HG03159 (cell line): ENCODE measurements at regions not wholly inside any gene's neighbourhood (a gene's known extent, or its start where the extent isn't known, plus 50 kb on each side); places are given as distances from the start of the nearest gene placed in this dataset.
"Not testable (repeated sequence)": the region's sequence is repeated elsewhere in the genome, so short reads cannot be mapped to it uniquely, and the experiment has no call there.

Experiments
- ATAC-seq: cut with Tn5 transposase; IDR thresholded peaks from one replicate; pipeline ENCODE4 v1.9.1; 2021; ENCODE audit warnings: mild to moderate bottlenecking, moderate library complexity; ENCODE audit not compliant: unreplicated experiment

DNA sequence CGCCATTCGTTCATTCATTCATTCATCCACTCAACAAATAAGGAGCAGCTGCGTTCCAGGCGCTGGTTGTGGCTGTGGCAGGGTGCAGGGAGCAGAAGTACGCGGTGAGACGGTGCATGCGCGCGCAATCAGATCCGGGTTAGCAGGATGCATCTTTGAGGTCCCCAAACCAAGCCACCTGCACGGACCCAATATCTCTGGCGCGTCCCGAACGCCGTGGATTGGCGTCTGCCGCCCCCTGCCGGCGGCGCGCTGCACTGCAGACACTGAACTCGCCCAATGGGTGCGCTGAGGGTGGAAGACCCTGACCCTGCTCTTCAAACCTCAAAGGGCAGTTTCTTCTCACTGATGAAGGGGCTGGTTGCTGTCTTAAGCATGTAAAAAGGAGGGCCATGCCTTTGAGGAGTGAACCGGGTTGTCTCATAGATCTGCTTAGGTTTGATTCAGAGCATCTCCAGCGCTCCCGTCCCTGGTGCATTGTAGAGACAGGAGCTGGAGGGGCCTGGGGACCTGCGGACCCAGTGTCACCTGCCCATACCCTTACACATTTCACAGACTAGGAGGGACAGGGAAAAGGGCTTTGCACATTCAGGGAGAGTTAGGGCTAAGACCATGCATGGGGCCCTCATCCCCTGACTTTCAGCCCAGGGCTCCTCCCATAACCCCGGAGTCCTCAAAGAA lies 102.5 kb downstream of the RAMP3 start:
- peak; percentile 88 for ATAC-seq

DNA sequence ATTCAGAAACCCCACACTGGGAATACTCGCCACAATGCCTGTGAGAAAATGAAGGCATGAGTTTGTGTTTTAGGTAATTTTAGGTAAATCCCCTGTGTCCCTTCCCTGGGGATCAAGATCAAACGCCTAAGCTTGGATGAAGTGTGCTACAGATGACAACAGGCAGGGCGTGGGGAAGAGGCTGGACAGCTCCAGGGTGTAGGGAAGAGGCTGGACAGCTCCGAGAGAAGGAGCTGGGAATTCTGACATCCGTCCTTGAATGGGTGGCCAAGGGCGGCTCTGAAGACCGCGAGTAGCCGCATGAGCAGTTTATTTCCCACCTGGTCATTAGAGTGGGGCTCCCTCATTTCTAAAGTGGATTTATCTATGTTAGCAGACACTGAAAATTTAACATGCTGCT lies 109.7 kb downstream of the RAMP3 start:
- ATAC-seq, result no peak

DNA sequence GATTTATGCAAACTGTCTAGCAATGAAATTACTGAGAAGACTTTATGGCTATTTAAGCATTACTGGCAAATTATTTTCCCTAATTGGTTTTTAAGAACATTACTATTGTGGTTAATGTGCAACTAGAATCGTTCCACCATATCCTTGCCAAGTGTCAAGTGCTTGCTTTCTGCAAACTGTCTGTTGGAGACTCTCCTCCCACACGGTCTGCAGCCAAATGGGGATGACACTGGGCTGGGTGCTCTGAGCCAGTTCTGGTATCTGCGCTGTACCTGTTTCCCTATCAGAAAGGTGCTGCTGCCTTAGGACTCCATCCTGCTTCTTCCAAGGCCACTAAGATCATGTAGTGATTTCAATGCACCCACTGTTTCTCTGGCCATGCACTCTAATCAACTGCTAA lies 110.4 kb downstream of the RAMP3 start:
- ATAC-seq, result no peak

DNA sequence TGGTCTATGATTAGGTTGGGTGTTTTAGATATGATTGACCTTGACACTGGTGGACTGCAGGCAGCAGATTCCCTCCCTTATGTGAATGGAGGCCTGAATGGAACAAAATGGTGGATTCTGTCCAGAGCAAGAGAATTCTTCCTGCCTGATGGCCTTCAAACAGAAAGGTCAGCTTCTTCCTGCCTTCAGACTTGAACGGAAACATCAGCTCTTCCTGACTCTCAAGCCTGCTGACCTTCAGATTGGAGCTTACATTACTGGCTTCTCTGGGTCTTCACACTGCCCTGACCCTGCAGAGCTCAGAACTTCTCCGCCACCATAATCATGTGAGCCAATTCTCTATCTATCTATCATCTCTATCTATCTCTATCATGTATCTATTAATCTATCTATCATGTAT lies 111.6 kb downstream of the RAMP3 start:
- ATAC-seq, result no peak

DNA sequence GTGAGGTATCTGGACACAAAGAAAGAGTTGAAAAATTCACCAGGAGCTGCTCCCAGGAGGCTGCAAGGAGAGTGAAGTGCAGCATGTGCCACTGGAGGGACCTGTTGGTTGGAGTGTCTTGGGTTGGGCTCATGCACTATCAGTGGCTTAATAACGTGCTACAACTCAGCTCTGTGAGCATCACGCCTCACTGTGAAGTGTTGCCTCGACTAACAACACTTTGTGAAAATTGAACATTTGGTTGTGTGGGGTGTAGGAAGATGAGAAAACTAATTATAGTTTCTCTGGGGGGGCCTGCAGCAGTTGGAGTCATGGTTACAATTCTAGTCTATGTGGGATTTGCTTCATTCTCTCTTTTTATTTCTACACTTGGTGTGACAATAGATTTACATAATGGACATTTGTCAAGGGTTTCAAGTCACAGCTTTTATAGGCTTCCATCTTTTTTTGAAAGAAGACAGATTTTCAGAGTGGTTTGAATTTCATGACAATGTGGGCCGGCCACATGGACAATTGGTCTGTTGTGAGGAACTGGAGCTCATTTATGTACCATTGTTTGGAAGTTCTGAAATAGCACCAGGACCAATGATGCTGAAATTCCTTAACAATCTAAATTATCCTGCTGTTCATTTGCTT lies 121.3 kb downstream of the RAMP3 start:
- no peak for ATAC-seq

DNA sequence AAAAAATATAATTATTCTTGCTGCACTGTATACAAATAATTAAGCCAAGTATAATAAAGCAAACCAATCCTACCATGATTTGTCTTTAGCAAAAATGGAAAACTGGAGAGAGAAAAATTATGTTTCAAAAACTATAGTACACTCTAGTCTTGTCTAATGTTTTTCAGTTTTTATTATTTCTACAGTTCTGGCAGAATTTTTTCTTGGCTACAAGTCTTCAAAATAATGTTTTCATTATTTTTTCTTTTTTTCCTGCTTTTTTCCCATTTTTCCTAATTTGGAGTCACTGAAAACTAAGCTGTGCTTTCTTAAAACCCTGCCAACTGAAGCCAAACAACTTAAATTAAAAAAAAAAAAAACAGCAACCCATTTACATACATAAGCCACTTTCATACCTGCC lies 132.0 kb downstream of the RAMP3 start:
- ATAC-seq, result not testable (repeated sequence)

DNA sequence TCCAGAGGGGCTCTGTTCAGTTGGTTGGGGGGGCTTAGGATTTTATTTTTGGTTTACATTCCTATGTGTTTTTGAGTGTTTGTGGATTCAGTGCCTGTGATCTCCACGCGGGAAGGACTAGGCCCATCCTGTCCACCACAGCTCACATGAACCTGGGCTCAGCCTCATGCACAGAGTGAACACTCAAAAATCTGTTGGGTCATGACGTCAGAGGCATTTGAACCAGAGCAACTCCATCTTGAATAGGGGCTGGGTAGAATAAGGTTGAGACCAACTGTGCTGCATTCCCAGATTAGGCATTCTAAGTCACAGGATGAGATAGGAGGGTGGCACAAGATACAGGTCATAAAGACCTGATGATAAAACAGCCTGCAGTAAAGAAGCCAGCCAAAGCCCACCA lies 133.3 kb downstream of the RAMP3 start:
- no peak for ATAC-seq

DNA sequence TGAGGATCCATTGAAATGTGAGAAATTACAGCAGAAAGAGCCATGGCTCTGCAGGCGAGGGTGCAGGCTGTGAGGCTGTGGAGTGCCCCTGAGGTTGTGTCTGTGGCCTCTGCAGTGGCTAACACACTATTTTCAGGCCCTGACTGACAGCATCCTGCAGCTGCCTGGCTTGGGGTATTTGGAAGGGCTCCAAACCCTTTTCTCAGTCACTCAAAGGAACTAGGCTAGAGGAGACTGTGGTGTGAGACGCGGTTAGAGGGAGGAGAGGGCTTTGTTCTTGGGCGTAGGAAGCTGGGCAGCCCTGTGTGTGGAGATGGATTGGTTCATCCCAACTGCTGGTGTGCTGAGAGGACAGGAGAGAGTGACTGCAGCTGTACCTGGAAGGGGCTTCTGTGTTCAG lies 134.9 kb downstream of the RAMP3 start:
- no peak for ATAC-seq

DNA sequence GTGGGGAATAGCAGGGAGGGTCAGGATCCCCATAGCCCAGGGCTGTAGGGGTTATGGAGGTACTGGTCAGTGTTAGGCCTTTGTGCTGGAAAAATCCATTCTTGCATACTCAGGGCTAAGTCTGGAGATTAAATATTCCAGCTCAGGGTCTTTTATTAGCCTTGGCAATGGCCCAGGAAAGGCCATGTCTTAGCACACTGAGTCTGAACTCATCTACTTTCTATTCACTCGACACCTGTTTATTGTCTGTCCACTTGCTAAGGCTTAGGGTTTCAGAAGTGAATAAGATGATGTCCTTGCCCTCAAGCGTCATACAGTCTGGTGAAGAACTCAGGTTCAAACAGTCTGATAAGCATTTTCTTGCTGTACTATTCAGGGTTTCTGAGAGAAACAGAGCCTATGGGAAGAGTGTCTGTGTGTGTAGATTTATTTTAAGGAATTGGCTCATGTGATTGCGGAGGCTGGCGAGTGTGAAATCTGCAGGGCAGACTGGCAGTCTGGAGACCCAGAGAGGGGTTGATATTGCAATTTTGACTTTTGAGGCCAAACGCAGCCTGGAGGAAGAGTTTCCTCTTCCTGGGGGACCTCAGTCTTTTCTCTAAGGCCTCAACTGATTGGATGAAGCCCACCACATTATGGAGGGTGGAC lies 135.8 kb downstream of the RAMP3 start:
- no peak for ATAC-seq

DNA sequence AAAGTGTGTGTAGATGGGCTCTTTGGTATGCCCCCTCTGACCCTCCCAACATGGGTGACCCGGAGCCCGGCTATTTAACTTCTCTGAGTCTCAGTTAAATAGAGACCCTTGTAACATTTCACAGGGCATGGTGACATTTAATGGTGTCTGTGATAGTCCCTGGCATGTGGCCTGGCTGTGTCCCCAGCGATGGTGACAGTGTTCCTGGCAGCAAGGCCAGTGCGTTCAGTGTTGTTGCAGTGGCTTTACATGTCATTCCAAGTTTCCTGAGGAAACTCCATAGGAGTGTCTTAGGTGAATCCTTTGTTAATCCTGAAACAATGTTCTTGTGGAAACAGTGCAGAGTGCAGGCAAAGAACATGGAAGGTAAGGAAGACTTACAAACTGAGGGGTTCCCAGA lies 137.0 kb downstream of the RAMP3 start:
- ATAC-seq, result no peak

DNA sequence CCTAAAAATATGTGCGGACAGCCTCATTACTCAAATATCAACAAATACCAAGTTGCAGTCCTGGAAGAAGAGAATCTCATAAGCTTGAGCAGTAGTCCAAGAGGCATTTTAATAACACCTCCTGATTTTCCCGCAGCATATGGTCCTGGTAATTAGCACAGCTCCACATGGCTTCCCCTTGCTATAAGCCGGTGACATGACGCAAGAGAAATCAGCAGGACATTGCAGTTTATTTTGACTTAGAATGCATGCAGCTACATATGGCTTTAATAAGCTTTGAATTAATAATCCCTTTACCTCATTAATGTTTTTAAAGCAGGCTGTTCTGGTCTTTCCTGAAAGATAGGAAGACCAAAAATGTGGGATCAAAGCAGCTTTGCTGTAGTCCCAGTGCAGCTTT lies 137.6 kb downstream of the RAMP3 start:
- ATAC-seq, result no peak

DNA sequence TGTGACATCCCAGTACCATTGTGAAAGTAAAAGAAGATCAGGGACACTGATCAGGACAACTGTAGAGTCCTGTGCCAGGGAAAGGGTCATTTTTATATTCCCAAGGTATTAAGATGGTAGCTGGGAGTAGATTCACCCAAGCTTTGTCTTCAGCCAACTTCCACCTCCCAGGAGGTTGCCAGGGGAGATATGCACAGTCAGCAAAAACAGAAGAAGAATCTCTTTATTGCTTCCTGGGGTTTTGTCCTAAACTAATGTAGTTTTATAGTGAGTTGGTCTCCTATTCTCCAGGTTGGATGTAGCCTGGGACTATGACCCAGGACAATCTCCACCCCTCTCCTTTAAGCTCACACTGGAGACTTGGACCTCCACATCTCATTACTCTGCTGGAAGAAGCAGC lies 139.2 kb downstream of the RAMP3 start:
- no peak for ATAC-seq

DNA sequence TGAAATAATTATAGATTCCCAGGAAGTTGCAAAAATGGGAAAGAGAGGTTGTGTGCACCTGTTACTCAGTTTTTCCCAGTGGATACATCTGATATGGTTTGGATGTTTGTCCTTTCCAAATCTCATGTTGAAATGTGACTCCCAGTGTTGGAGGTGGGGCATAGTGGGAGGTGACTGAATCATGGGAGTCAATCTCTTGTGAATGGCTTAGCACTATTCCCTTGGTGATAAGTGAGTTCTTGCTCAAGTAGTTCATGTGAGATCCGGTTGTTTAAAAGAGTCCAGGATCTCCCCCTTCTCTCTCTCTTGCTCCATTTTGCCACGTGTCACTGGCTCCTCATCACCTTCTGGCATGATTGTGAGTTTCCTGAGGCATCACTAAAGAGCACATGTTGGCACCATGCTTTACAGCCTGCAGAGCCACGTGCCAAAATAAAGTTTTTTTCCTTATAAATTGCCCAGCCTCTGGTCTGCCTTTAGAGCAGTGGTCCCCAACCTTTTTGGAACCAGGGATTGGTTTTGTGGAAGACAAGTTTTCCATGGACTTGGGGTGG lies 149.2 kb downstream of the RAMP3 start:
- no peak for ATAC-seq

DNA sequence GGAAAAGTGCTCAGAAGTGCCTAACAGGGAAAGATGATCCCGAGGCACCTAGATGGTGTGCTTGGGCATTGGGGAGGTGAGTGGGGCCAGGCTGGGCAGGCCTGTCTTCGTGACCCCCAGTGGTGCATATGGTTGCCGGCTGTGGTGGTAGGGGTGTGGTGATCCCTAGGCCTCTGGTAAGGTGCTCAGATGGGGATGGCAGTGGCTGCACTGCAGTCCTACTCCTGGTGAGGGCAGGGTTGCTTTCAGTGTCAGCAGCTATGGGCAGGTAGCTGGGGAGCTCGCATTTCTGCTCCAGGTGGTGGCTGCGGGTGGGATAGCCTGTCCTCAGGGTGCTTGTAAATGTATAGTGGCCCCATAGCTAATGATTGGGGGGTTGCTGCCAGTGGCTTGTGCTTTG lies 154.0 kb downstream of the RAMP3 start:
- ATAC-seq, result no peak

DNA sequence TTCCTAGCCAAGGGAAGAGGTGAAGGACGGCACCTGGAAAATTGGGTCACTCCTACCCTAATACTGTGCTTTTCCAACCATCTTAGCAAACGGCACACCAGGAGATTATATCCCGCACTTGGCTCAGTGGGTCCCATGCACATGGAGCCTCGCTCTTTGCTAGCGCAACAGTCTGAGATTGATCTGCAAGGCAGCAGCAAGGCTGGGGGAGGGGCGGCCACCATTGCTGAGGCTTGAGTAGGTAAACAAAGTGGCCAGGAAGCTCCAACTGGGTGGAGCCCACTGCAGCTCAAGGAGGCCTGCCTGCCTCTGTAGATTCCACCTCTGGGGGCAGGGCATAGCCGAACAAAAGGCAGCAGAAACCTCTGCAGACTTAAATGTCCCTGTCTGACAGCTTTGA lies 157.9 kb downstream of the RAMP3 start:
- not testable (repeated sequence) for ATAC-seq

DNA sequence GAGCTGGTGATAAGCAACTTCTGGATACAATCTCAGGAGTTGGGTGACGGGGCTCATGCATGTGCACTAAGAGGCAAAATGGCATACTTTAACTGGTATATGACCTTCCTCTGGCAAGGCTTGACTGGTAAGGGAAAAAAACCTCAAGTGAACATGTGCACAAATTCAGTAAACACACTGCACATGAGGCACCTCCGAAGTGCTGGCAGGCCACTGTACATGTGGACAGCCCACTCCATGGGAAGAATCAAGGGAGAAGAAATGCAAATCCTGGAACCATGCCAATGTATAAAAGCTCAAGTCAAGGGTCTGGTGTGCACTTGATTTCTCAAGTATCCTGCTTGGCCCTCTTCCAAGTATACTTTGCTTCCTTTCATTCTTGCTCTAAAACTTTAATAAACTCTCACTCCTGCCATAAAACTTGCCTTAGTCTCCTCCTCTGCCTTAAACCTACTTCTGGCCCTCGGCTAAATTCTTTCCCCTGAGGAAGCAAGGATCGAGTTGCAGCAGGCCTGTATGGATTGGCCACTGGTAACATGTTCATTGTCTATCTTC lies 167.2 kb downstream of the RAMP3 start:
- ATAC-seq, result no peak

DNA sequence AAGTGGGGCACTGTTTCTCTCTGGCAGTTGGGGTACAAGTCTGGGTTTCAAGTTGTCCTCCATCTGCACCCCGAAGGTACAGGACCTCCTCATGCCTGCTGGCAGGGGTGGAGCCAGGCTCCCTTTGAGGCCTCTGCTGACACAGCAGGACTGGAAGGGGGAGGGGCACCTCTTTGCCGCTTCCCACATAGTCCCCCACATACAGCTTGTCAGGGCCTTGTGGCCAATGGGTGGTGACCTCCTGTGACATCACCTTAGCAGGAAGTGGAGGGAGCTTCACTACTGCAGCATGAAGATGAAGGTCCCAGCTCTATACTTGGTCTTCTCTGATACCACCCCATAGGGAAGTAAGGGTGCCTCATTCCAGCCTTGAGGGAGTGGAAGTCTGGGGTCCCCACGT lies 167.8 kb downstream of the RAMP3 start:
- no peak for ATAC-seq

DNA sequence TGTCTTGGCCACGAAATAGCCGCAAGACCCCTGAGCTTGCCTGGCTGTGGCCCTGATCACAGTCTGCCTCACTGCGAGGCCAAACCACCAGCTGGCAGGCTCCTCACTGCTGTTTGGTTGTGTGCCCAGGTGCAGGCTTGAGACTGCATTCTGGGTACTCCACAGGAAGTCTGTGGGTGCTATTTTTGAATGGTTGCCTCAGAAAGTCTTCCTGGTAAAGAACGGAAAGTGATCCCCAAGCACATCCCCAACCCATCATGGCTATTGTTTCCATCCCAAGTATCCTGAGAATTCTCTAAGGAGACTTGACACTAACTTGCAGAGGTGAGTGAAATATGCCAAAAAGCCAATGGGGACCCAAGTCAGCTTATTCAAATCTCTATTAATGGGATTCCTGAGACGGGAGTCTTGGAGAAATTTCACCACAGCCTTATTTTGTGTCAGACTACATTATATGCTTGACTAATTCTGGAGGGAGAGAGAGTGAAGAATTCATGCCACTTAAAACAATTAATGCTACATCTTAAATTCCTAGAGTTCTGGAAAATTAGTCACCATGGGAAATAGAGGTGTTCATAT lies 170.9 kb downstream of the RAMP3 start:
- no peak for ATAC-seq

DNA sequence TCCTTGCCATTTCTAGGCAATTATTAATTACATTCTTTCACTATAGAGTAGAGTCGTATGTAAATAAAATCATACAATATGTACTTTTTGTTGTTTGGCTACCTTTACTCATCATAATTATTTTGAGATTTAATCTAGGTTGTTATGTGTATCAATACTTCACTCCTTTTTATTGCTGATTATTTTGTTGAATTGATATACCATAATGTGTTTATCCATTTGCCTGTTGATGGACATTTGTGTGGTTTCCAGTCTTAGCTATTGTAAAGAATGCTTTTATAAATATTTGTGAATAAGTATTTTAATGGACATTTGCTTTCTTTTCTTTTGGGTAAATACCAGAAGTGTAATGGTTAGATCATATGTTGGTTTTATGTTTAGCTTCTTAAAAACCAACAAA lies 174.0 kb downstream of the RAMP3 start:
- no peak for ATAC-seq

DNA sequence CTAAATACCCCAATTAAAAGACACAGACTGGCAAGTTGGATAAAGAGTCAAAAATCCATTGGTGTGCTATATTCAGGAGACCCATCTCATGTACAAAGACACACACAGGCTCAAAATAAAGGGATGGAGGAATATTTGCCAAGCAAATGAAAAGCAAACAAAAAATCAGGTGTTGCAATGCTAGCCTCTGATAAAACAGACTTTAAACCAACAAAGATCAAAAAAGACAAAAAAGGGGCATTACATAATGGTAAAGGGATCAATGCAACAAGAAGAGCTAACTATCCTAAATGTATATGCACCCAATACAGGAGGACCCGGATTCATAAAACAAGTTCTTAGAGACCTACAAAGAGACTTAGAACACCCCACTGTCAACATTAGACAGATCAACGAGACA lies 177.4 kb downstream of the RAMP3 start:
- ATAC-seq, result not testable (repeated sequence)

DNA sequence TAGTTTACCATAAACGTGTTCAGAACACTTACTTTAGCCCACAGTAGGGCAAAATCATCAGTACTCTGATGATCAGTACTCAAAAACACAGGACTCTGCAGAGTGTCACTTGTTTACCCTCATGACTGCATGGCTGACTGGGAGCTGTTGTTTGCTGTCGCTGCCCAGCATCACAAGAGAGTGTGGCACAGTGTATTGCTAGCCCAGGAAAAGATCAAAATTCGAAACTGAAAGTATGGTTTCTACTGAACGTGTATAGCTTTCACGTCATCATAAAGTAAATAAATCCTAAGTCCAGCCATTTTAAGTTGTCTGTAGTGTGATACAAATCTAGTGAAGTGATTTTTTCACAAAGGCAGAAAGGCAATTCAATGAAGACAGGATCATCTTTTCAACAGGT lies 184.6 kb downstream of the RAMP3 start:
- ATAC-seq, result no peak

DNA sequence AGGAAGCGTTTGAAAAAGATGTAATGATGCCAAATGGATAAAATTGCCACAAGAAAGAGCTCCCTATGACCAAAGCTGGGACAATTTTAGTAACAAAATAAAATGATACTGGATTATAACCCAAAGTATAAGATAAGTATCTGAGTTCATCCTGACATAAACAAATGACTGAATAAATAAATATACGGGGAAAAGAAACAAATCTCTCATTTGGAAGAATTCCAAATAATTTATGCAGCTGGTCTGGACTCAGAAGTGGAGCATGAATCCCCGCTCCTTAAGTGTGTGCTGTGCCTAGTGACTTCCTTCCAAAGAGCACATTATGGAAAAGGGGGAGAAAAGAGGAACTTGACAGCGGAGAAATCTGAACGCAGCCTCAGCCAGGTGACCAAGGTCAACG lies 186.2 kb downstream of the RAMP3 start:
- no peak for ATAC-seq
